HEK293 (cell line): ENCODE measurements at regions not wholly inside any gene's neighbourhood (a gene's known extent, or its start where the extent isn't known, plus 50 kb on each side); places are given as distances from the start of the nearest gene placed in this dataset.

Experiments used
- CTCF ChIA-PET: fragments of 350-600 bp; formaldehyde crosslinking; extraction: SDS; loops from one replicate; lab custom pipeline; 2021; ENCODE audit warnings: antibody characterized with exemption; lab: Yijun Ruan, JAX
- POLR2A ChIA-PET: fragments of 300-600 bp; formaldehyde crosslinking; extraction: SDS; loops from one replicate; lab custom pipeline; 2020; ENCODE audit warnings: antibody characterized with exemption, inconsistent platforms; lab: Yijun Ruan, JAX
- H3K27ac ChIP-seq: fragments of 200-500 bp; sonication (Bioruptor generic); 2 replicates; pipeline ENCODE4 v1.5.1; 2014; ENCODE audit warnings: low read depth, low read length, control low read depth, inconsistent platforms; ENCODE audit errors: extremely low read depth
- H3K36me3 ChIP-seq, 2 experiments: fragments of 200-500 bp in 1 of 2; sonication (Bioruptor generic) in 1 of 2; 1 replicate in 1 of 2; 2 replicates in 1 of 2; pipeline ENCODE4 v1.5.1; 2014 to 2017; ENCODE audit warnings: inconsistent platforms in 2 of 2, low read length in 2 of 2; ENCODE audit not compliant: control insufficient read depth in 2 of 2, insufficient read depth in 1 of 2
- H3K4me1 ChIP-seq: fragments of 200-500 bp; sonication (Bioruptor generic); 2 replicates; pipeline ENCODE4 v1.5.1; 2014; ENCODE audit warnings: mild to moderate bottlenecking, low read length, inconsistent platforms; ENCODE audit not compliant: control insufficient read depth, insufficient read depth
- H3K4me3 ChIP-seq: 2 replicates; pipeline ENCODE4 v1.5.1; 2011; ENCODE audit warnings: low read depth, mild to moderate bottlenecking, control low read depth, low read length, moderate library complexity
- H3K9me3 ChIP-seq: fragments of 200-500 bp; sonication (Bioruptor generic); 2 replicates; pipeline ENCODE4 v1.5.1; 2014; ENCODE audit warnings: low read depth, low read length, inconsistent platforms; ENCODE audit not compliant: control insufficient read depth, insufficient read depth
- EGR2 ChIP-seq: fragments of 450-650 bp; formaldehyde crosslinking; IDR thresholded peaks from 2 replicates; pipeline ENCODE4 v1.5.1; 2016; ENCODE audit warnings: low read depth, missing biosample characterization, missing genetic modification characterization
- GFI1B ChIP-seq: fragments of 450-650 bp; formaldehyde crosslinking; IDR thresholded peaks from 2 replicates; pipeline ENCODE4 v1.5.1; 2016; ENCODE audit warnings: missing biosample characterization, missing genetic modification characterization
- KLF10 ChIP-seq: fragments of 450-650 bp; IDR thresholded peaks from 2 replicates; pipeline ENCODE4 v1.5.1; 2018; ENCODE audit warnings: missing biosample characterization, mild to moderate bottlenecking, missing genetic modification characterization
- KLF16 ChIP-seq: fragments of 450-650 bp; formaldehyde crosslinking; IDR thresholded peaks from 2 replicates; pipeline ENCODE4 v1.5.1; 2017; ENCODE audit warnings: missing biosample characterization, missing genetic modification characterization
- KLF17 ChIP-seq: fragments of 450-650 bp; formaldehyde crosslinking; IDR thresholded peaks from 2 replicates; pipeline ENCODE4 v1.5.1; 2016; ENCODE audit warnings: missing biosample characterization, missing genetic modification characterization
- PRDM10 ChIP-seq: fragments of 450-650 bp; formaldehyde crosslinking; IDR thresholded peaks from 2 replicates; pipeline ENCODE4 v1.5.1; 2016; ENCODE audit warnings: missing biosample characterization, missing genetic modification characterization
- RBAK ChIP-seq: fragments of 450-650 bp; formaldehyde crosslinking; IDR thresholded peaks from 2 replicates; pipeline ENCODE4 v1.5.1; 2016; ENCODE audit warnings: missing biosample characterization, missing genetic modification characterization
- SETDB1 ChIP-seq: IDR thresholded peaks from one replicate; pipeline ENCODE4 v1.6.1; 2017; ENCODE audit warnings: mild to moderate bottlenecking, low read length, moderate library complexity, mixed read lengths; ENCODE audit not compliant: insufficient read length
- ZBTB17 ChIP-seq: fragments of 450-650 bp; formaldehyde crosslinking; IDR thresholded peaks from 2 replicates; pipeline ENCODE4 v1.5.1; 2016; ENCODE audit warnings: missing biosample characterization, missing genetic modification characterization
- ZNF112 ChIP-seq: fragments of 450-650 bp; formaldehyde crosslinking; IDR thresholded peaks from 2 replicates; pipeline ENCODE4 v1.5.0; 2017; ENCODE audit warnings: missing biosample characterization, missing genetic modification characterization
- ZNF280D ChIP-seq: fragments of 450-650 bp; formaldehyde crosslinking; IDR thresholded peaks from 2 replicates; pipeline ENCODE4 v1.5.1; 2016; ENCODE audit warnings: missing biosample characterization, missing genetic modification characterization
- ZNF37A ChIP-seq: fragments of 450-650 bp; IDR thresholded peaks from 2 replicates; pipeline ENCODE4 v1.5.1; 2018; ENCODE audit warnings: missing biosample characterization, missing genetic modification characterization
- ZNF510 ChIP-seq: fragments of 450-650 bp; formaldehyde crosslinking; IDR thresholded peaks from 2 replicates; pipeline ENCODE4 v1.5.1; 2018; ENCODE audit warnings: mild to moderate bottlenecking, missing genetic modification characterization, missing biosample characterization; ENCODE audit not compliant: insufficient replicate concordance
- ZNF529 ChIP-seq: fragments of 450-650 bp; formaldehyde crosslinking; IDR thresholded peaks from 2 replicates; pipeline ENCODE4 v1.5.1; 2017; ENCODE audit warnings: missing genetic modification characterization, missing biosample characterization; ENCODE audit not compliant: insufficient replicate concordance
- ZNF623 ChIP-seq: fragments of 450-650 bp; formaldehyde crosslinking; IDR thresholded peaks from 2 replicates; pipeline ENCODE4 v1.5.1; 2016; ENCODE audit warnings: missing biosample characterization, missing genetic modification characterization
- ZNF692 ChIP-seq: fragments of 450-650 bp; formaldehyde crosslinking; IDR thresholded peaks from 2 replicates; pipeline ENCODE4 v1.5.1; 2016; ENCODE audit warnings: missing biosample characterization, missing genetic modification characterization
- ZNF707 ChIP-seq: fragments of 450-650 bp; formaldehyde crosslinking; IDR thresholded peaks from 2 replicates; pipeline ENCODE4 v1.5.1; 2016; ENCODE audit warnings: missing biosample characterization, missing genetic modification characterization
- ZNF777 ChIP-seq: fragments of 450-650 bp; formaldehyde crosslinking; IDR thresholded peaks from 2 replicates; pipeline ENCODE4 v1.5.1; 2017; ENCODE audit warnings: missing biosample characterization, missing genetic modification characterization, borderline replicate concordance
- ZNF830 ChIP-seq: fragments of 450-650 bp; IDR thresholded peaks from 2 replicates; pipeline ENCODE4 v1.5.0; 2018; ENCODE audit warnings: missing biosample characterization, missing genetic modification characterization, low read depth, mild to moderate bottlenecking, moderate library complexity
- ZNF843 ChIP-seq: fragments of 450-650 bp; formaldehyde crosslinking; IDR thresholded peaks from 2 replicates; pipeline ENCODE4 v1.5.1; 2016; ENCODE audit warnings: missing biosample characterization, missing genetic modification characterization

GRCh38 chr3:118478706-118479276 lies 555.9 kb downstream of the IGSF11 start:
- no peaks in the 10 kb centered on the region for H3K36me3 ChIP-seq
- no peaks in the 10 kb centered on the region for H3K9me3 ChIP-seq
- H3K4me1 ChIP-seq, result no peaks in the 10 kb centered on the region
- H3K4me3 ChIP-seq, result no peak overlapping the region
- TF ChIP-seq ZNF510 (tag by site-specific recombination) (no peak), ZNF830 (tag by site-specific recombination) (no peak), ZNF280D (tag by site-specific recombination) (no peak), KLF16 (no peak), ZNF707 (no peak), KLF17 (no peak), ZNF37A (tag by site-specific recombination) (no peak)
- CTCF ChIA-PET, result no interaction called here
- no peak overlapping the region for H3K27ac ChIP-seq
- POLR2A ChIA-PET, result no interaction called here

- Histone ChIP-seq H3K4me1 (no peaks in the 10 kb centered on the region), H3K9me3 (no peaks in the 10 kb centered on the region), H3K4me3 (no peak overlapping the region), H3K27ac (no peak overlapping the region), H3K36me3 (no peaks in the 10 kb centered on the region)
- POLR2A ChIA-PET, result no interaction called here
- TF ChIP-seq ZNF843 (tag by site-specific recombination), result no peak
- CTCF ChIA-PET, result no interaction called here
These were observed 555.3 kb downstream of the IGSF11 start for GRCh38 chr3:118479376-118479775.

GRCh38 chr3:118480101-118480860 lies 554.4 kb downstream of the IGSF11 start:
- ChIA-PET POLR2A (no interaction called here), CTCF (no interaction called here)
- Histone ChIP-seq H3K36me3 (no peaks in the 10 kb centered on the region), H3K27ac (no peak overlapping the region), H3K4me3 (no peak overlapping the region), H3K9me3 (no peaks in the 10 kb centered on the region), H3K4me1 (no peaks in the 10 kb centered on the region)
- TF ChIP-seq ZNF529 (tag by site-specific recombination) (no peak), GFI1B (tag by site-specific recombination) (no peak), ZNF112 (tag by site-specific recombination) (no peak), EGR2 (tag by site-specific recombination) (no peak), KLF10 (tag by site-specific recombination) (no peak), ZNF623 (tag by site-specific recombination) (no peak), ZNF707 (no peak), ZBTB17 (tag by site-specific recombination) (no peak), ZNF692 (tag by site-specific recombination) (no peak), SETDB1 (no peak), PRDM10 (tag by site-specific recombination) (no peak), ZNF777 (tag by site-specific recombination) (no peak), RBAK (tag by site-specific recombination) (no peak)
